ENCODE measurements at regions not wholly inside any gene's neighbourhood (a gene's known extent, or its start where the extent isn't known, plus 50 kb on each side); places are given as distances from the start of the nearest gene placed in this dataset.

GRCh38 chr15:95511671-95512070 is 818.8 kb upstream of the NR2F2 start:
- POLR2A ChIA-PET (ENCODE audit: low non-redundant PET) = no interaction called here
- no peak for DNase-seq (ENCODE audit: low spot score)
- H3K27me3 ChIP-seq (replicated peaks; ENCODE audit: insufficient read depth, low read depth, low read length, poor library complexity) = no peaks in the 10 kb centered on the region
- no TSS peak for BruUV-seq (replicated peaks)
- H3K4me3 ChIP-seq (ENCODE audit: low read depth, low read length, poor library complexity, severe bottlenecking) = no peak overlapping the region
- no peaks in the 10 kb centered on the region for H3K36me3 ChIP-seq (ENCODE audit: insufficient read depth, low read length, poor library complexity, severe bottlenecking)
- no peak overlapping the region for H3K27ac ChIP-seq (ENCODE audit: low read depth, low read length, poor library complexity, severe bottlenecking)
- TF ChIP-seq EZH2 (IDR thresholded peaks at IDR 0.05; ENCODE audit: borderline replicate concordance, low read depth, low read length, poor library complexity, severe bottlenecking) (no peak), CTCF (conservative IDR thresholded peaks at IDR 0.05; ENCODE audit: low read depth, low read length) (no peak)
- CTCF ChIA-PET = no interaction called here
- H3K4me1 ChIP-seq (ENCODE audit: insufficient read depth, low read length, poor library complexity, severe bottlenecking) = no peaks in the 10 kb centered on the region
- H3K9me3 ChIP-seq (ENCODE audit: low read depth, low read length, poor library complexity, severe bottlenecking) = no peaks in the 10 kb centered on the region
- intact Hi-C loops (cut with micrococcal nuclease; ENCODE audit: unreplicated experiment) = no loop called here

GRCh38 chr15:95512906-95513305 is 817.6 kb upstream of the NR2F2 start:
- H3K27me3 ChIP-seq (replicated peaks; ENCODE audit: insufficient read depth, low read depth, low read length, poor library complexity) = no peaks in the 10 kb centered on the region
- no peaks in the 10 kb centered on the region for H3K4me1 ChIP-seq (ENCODE audit: insufficient read depth, low read length, poor library complexity, severe bottlenecking)
- H3K9me3 ChIP-seq (ENCODE audit: low read depth, low read length, poor library complexity, severe bottlenecking) = no peaks in the 10 kb centered on the region
- H3K4me3 ChIP-seq (ENCODE audit: low read depth, low read length, poor library complexity, severe bottlenecking) = no peak overlapping the region
- H3K36me3 ChIP-seq (ENCODE audit: insufficient read depth, low read length, poor library complexity, severe bottlenecking) = no peaks in the 10 kb centered on the region
- ChIA-PET CTCF (no interaction called here), POLR2A (ENCODE audit: low non-redundant PET) (no interaction called here)
- TF ChIP-seq CTCF (conservative IDR thresholded peaks at IDR 0.05; ENCODE audit: low read depth, low read length) (no peak), EZH2 (IDR thresholded peaks at IDR 0.05; ENCODE audit: borderline replicate concordance, low read depth, low read length, poor library complexity, severe bottlenecking) (no peak)
- intact Hi-C loops (cut with micrococcal nuclease; ENCODE audit: unreplicated experiment) = no loop called here
- no peak for DNase-seq (ENCODE audit: low spot score)
- BruUV-seq (replicated peaks) = no TSS peak
- no peak overlapping the region for H3K27ac ChIP-seq (ENCODE audit: low read depth, low read length, poor library complexity, severe bottlenecking)

- TF ChIP-seq CTCF (conservative IDR thresholded peaks at IDR 0.05; ENCODE audit: low read depth, low read length) = no peak
- TF ChIP-seq EZH2 (IDR thresholded peaks at IDR 0.05; ENCODE audit: borderline replicate concordance, low read depth, low read length, poor library complexity, severe bottlenecking) = no peak
- intact Hi-C loops (cut with micrococcal nuclease; ENCODE audit: unreplicated experiment) = no loop called here
- H3K36me3 ChIP-seq (ENCODE audit: insufficient read depth, low read length, poor library complexity, severe bottlenecking) = no peaks in the 10 kb centered on the region
- POLR2A ChIA-PET (ENCODE audit: low non-redundant PET) = no interaction called here
- CTCF ChIA-PET = no interaction called here
- H3K9me3 ChIP-seq (ENCODE audit: low read depth, low read length, poor library complexity, severe bottlenecking) = no peaks in the 10 kb centered on the region
- no peaks in the 10 kb centered on the region for H3K27me3 ChIP-seq (replicated peaks; ENCODE audit: insufficient read depth, low read depth, low read length, poor library complexity)
- H3K27ac ChIP-seq (ENCODE audit: low read depth, low read length, poor library complexity, severe bottlenecking) = no peak overlapping the region
- H3K4me3 ChIP-seq (ENCODE audit: low read depth, low read length, poor library complexity, severe bottlenecking) = no peak overlapping the region
- BruUV-seq (replicated peaks) = no TSS peak
- no peak for DNase-seq (ENCODE audit: low spot score)
- H3K4me1 ChIP-seq (ENCODE audit: insufficient read depth, low read length, poor library complexity, severe bottlenecking) = no peaks in the 10 kb centered on the region
Observed at GRCh38 chr15:95519887-95520286, 810.6 kb upstream of the NR2F2 start.
